ENCODE measurements at regions not wholly inside any gene's neighbourhood (a gene's known extent, or its start where the extent isn't known, plus 50 kb on each side); places are given as distances from the start of the nearest gene placed in this dataset.

- FAIRE-seq: no peak
These were observed 91.8 kb upstream of the KLF7 start for GRCh38 chr2:207257251-207258250.

DNA sequence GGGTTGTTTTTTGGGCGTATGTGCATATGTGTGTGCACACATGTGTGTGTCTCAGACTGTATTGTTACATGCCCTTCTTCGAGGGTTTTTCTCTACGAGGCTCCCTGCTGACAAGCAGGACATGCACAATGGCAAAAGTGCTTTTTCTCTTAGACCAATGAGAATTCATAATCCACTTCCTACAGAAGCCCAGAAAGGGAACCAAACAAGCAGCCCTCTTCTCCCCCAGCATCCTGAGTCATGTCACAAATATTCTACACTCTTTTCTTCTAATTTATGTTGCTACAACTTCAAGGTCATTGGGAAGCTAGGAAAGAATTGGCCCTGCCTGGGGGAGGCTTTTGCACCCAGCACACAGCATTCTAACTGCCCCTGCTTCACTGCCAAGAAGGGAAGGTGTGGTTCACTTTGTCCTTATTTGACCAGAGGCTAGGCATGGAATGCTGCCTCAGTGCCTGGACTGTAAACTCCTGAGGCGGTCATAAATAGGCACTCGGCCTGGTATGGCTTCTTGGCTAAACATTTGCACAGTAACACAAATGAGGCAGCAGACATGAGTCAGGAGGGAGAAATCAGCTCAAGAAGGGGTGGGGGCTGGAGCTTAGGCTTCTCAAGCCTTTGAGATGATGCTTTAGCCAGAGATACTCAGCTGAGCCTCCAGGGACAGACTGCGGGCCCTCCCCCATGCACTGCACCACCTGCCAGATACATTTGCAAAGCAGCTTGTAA lies 92.7 kb upstream of the KLF7 start:
- no peak for FAIRE-seq

DNA sequence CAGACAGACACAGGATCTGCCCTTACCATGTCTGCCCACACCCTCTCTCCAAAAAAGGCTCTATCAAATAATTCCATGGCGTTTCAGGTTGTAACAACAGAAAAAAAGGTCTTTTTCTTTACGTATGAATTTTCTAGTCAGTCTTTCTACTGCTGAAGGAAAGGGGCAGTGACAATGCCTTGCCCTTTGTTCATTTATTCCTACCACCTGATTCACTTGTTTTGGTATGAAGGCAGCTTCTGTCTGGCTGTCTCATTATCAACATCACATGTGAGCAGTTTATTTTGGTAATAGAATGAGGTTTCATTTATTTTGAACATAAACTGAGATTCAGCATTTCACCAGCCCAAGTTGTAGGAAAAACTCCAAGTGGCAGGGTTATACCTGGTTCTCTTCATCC lies 94.3 kb upstream of the KLF7 start:
- FAIRE-seq: no peak

DNA sequence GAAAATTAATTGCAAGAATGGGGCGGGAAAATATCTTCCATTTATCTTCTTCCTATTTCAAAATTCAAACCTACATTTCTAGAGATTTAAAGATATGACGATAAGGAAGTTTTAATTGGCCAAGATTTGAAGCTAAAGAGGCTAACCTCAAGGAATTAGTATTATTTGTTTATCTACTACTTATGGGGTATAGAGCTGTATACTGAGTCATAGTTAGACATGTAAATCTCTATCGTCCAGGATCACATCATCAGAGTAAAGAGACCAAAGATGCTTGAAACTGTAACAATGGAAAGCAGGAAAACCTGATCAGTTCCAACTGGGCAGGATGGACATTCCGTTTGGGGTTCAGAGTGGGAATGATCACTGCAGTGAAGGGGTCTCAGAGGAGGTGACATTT lies 95.2 kb upstream of the KLF7 start:
- FAIRE-seq: no peak

- no peak for FAIRE-seq
These were observed 98.6 kb upstream of the KLF7 start for GRCh38 chr2:207264310-207264709.

DNA sequence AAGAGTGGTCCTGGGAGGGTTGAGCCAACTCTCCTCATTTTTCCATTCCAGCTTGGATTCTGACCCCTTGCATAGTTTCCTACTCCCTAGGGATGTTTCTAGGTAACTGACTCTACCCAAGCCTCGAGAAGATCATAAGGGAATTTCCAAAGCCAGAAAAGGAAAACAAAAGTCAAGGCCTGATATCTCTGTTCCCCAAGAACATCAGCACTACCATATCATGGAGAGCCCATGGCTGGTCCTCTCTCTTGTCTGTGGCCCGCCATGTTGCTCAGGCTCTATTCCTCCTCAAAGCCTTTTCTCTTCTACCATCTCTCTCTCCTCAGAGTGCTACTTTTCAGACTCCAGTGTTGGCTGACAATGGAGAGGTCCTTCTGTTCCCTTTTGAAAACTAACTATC lies 99.6 kb upstream of the KLF7 start:
- no peak for FAIRE-seq

DNA sequence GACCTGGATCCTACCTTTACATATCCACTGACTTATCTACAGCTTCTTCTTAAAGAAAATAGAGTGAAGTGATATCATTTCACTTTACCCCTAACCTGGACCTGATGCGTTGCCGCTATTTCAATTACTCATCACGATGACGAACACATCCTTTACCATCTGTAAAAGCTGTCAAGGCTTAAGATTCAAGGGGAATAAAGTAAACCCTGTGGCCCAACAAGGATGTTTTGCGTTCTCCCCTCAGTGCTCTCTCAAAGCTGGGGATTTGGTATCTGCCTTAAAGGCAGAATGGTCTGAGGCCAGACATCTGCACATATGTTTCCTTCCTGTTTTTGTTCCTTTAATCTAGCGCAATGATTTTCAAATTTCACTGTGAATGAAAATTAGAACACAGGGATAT lies 100.1 kb upstream of the KLF7 start:
- FAIRE-seq: no peak

DNA sequence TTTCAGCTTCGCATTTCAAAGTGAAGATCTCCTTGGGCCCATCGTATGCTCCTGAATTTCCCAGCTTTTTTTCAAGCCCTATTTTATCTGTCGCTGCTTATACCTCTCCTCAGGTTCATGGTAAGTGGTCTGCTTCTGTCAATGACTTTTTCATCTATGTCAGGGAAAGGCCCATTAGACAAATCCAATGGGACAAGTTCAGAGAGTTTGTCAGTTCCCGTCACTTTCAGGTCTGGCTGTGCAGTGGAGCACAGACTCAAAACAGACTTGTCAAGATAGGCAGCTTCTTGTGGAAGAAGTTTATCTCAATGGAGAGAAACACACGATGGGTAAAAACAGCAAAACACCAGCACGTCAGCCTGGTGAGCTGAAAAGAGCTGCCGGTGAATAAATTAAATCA lies 100.9 kb upstream of the KLF7 start:
- FAIRE-seq: no peak

DNA sequence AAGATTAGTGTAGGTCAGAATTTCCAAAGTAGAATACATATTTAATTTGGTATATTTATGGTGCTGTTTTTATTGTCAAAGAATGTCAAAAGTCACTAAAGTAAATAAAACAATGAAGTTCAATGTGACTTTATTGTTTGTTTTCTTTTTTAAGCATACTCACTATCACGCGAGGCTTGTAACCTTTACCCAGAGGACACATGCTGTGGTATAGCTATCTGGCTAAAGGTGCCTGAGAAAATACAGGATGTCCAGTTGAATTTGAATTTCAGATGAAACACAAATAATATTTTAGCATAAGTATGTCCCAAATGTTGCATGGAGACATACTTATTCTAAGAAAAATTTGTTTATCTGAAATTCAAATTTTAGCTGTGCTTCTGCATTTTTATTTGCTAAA lies 103.3 kb upstream of the KLF7 start:
- FAIRE-seq: no peak

GRCh38 chr2:207274530-207275189 lies 108.9 kb upstream of the KLF7 start:
- FAIRE-seq: no peak

DNA sequence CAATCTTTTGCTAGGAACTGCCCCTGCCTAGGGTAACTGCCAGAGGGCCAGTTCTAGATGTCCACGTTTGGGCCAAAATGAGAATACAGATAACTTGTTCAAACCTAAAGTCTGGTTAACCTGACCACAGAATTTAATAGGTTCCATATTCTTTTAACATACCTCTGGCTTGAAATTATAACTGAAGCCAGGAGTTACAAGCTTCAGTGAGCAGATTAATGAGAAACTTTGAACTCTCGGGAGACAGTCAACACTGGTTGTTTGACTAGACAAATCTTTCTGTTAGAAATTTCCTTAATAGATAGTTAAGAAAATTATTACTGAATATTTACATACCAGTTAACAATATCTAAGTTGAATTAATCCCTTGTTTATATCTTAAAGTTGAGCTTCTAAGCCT lies 110.0 kb upstream of the KLF7 start:
- FAIRE-seq: peak; percentile 56

- FAIRE-seq: no peak
These were observed 110.5 kb upstream of the KLF7 start for GRCh38 chr2:207276248-207276647.

GRCh38 chr2:207276858-207277257 lies 111.1 kb upstream of the KLF7 start:
- no peak for FAIRE-seq

DNA sequence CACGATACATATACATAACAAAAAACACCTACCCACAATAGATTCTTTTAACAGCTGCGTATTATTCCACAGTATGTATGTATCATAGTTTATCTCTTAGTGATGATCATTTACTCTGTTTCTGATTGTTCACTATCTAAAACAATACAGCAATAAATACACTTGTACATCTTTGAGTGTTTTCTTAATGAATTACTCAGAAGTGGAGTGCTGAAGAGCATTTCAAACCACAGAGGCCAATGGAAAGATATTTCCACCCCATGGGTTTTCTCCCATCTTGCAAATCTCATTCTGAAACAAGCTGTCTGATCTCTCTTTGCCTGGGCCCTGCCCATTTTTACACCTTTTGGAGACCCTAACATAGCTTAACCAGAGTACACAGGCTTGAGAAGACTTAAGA lies 113.8 kb upstream of the KLF7 start:
- no peak for FAIRE-seq

DNA sequence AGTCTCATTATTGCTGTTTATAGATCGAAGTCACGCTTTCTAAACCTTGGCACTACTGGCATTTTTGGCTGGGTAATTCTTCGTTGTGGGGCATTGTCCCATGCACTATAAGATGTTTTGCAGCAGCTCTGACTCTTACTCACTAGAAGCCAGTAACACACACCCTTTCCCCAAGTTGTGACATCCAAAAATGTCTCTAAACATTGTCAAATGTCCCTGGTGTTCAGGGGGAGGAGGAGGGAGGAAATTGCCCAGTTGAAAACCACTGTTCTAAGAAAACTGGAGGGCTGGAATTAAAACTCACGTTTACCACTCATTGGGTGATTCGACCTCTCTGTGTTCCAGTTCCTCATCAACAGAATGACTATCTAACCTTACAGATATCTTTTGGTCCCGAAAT lies 115.7 kb upstream of the KLF7 start:
- FAIRE-seq: no peak

DNA sequence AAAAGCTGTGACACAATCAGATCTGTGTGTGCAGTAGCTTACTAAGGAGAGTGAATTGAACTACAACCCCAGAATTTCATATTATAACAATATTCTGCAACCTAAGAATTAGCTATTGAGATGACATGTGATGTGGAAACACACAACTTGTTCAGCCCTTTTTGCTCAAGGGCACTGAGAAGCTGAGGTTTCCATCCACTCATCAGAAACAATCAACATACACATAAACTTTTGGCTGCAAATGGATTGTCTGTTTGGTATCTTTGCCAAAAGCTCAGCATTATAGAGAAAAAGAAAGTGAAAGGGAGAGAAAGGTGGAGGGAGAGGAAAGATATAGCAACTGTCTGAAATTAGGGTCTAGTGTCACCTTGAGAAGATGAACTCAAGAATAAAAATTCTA lies 117.2 kb upstream of the KLF7 start:
- FAIRE-seq: no peak

DNA sequence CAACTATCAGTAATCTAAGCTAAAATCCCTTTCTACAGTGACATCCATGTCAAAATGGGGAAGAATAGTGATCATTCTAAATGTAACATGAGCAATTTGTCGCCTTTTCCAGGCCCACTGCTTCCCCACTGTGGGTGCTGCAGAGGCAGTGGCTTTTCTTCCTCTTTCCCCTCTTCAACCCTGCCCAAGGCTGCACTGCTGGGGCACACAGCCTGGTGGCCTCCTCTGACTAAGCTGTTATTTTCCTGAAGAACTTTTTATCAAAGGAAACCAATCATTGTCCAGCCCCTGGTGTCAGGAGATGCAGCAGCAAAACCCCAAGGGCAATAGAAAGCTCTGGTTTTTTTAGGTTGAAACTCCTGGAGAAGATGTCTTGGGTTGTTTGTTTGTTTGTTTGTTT lies 117.6 kb upstream of the KLF7 start:
- no peak for FAIRE-seq

DNA sequence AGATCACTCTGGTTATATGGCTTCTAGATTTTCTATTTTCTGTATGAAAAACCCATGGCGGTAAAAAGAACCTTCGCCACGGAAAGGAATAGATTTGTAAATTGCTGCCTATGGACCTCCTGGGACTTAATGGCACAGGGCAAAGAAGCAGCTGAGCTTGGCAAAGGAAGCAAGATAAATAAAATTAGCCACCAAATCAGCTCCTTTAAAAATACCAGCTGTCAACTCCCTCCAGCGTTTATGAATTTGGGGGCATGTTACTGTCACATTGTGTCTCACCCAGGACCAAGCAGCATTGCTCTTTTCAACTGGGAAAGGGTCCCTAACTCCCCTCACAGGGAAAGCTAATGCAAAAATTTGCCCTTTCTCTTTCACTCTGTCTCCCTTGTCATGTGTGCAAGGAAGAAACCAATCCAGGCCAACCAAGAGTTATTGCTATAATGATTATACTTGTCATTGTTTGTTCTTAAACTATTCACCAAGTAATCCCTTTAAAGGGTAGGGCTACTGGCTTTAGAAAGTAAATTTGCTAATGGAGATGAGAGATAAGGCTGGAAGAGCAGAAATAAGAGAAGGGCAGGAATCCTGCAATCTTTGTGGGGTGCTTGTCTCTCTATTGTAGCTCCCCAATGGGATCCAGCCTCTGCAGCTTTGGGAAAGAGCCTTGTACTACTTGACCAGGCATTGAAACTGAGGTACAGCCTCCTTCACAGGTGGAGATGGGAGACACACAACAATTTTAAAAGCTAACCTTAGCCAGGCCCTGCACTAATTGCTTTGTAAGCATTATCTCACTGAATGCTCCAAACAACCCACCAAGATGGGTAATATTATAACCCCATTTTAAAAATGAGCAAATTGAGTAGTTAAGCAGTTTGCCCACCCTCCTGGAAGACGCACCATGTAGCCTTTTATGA lies 119.1 kb upstream of the KLF7 start:
- FAIRE-seq: no peak

DNA sequence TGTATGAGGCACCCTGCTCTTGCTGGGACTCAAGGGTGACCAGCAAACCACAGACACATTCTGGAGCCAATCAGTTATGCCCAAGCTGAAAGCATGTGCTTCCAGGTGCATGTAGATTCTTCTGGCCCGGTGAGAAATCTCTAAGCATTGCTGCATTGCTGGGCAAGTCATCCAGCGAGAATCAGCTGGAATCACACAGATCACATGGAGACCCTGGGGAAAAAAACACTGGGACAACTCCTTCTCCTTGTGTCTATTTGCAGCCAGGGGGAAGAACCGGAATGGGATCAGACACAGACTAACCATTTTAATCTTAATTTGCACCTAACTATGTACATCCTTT lies 119.7 kb upstream of the KLF7 start:
- no peak for FAIRE-seq

DNA sequence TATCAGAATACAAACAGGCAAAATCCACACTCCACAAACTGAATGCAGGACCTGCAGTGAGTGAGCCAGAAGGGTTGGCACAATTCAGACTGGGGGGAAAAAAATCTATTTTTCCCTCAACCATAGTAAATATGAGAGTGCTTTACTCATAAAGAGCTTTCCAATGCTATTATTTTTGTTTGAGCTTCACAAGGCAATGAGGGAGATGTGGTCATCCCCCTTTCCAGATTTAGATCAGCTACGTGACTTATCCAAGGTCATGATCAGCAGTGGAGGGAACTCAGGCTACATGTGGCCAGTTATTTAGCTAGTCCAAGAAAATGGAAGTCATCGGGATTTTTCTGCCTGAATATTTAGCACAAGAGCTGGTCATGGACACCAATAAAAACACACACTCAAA lies 120.4 kb upstream of the KLF7 start:
- no peak for FAIRE-seq

- no peak for FAIRE-seq
These were observed 122.9 kb upstream of the KLF7 start for GRCh38 chr2:207288628-207289027.

DNA sequence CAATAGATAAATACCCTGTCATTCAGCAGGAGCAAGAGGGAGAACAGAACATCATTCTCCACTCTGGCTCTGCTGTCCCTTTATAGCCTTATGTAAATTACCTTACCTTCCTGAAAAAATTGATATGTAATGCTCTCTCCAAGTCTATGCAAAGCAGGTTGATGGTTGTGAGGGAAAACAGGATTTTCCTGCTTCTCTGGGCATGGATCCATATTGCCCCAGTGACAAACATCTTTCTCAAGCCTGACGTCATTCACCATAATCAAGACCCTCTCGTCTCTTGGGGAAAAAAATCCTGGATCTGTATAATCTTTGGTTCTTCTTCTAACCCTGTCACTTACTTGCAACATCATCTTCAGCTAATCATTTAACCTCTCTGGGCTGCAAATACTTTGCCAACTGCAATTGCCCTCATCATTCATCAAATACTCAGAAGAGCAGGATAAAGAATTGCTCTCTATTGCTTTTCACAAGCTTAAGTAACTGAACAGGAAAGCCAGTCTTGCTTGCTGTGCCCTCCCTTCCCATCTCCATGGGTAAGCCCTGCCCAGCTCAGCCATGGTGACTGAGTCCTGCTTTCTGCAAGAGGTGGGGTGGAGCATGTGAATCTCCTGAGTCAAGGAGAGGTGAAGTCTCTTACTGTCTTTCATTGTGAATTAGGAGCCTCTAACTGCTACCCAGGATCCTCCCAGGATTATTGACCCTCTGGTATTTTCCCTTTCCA lies 123.7 kb upstream of the KLF7 start:
- FAIRE-seq: no peak

Data from islet of Langerhans (tissue), 1 donor.